ENCODE measurements at regions not wholly inside any gene's neighbourhood (a gene's known extent, or its start where the extent isn't known, plus 50 kb on each side); places are given as distances from the start of the nearest gene placed in this dataset.

DNA sequence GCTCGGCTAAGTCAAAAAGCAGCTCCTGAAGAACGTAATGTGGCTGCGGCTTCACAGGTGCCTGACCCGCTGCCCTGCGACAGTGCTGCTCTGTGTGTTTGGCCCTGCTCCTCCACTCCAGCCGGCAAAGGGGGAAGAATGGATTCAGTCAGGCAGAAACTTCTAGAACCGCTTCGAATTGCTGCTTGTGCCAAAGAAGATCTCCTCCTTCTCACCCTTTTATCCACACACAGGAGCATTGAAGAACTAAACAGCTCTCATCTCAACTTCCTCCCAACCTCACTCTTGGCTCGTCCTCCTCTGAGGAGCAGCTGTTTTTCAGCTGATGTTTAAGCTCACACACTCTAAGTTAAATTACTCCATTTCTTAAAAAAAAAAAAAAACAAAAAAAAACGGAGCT lies 651.4 kb downstream of the INHBA start:
- Histone ChIP-seq H4K8ac (ENCODE audit: low read length) (no peak overlapping the region), H4K91ac (ENCODE audit: low read length) (peak overlapping the region; percentile 25), H3K4ac (ENCODE audit: low read depth in 1 of 2, low read length in 2 of 2) (no peak overlapping the region), H3K79me1 (replicated peaks; ENCODE audit: low read length, poor library complexity, severe bottlenecking) (no peaks in the 10 kb centered on the region), H3K23ac (ENCODE audit: low read length in 2 of 2) (no peak overlapping the region), H3K9me3 (ENCODE audit: control insufficient read depth, low read length) (no peaks in the 10 kb centered on the region), H2BK12ac (ENCODE audit: low read length in 2 of 2) (no peak overlapping the region), H3K27ac (ENCODE audit: low read length, poor library complexity, severe bottlenecking) (no peak overlapping the region), H2BK5ac (ENCODE audit: low read depth, low read length, poor library complexity, severe bottlenecking) (no peak overlapping the region), H2AK5ac (ENCODE audit: low read length, severe bottlenecking) (no peak overlapping the region), H3K4me1 (ENCODE audit: control insufficient read depth, insufficient read depth, low read depth, low read length) (peaks cover 8% of the 10 kb centered on the region), H3K14ac (ENCODE audit: low read length in 2 of 2) (no peak overlapping the region), H3K36me3 (ENCODE audit: control insufficient read depth in 1 of 2, insufficient read depth in 2 of 2, low read depth in 1 of 2, low read length in 2 of 2) (no peaks in the 10 kb centered on the region), H2BK120ac (ENCODE audit: low read depth, low read length) (no peak overlapping the region), H2BK15ac (ENCODE audit: low read depth, poor library complexity, severe bottlenecking) (no peak overlapping the region), H3K4me3 (ENCODE audit: insufficient read depth in 1 of 2, low read depth in 1 of 2, low read length in 2 of 2) (no peak overlapping the region), H3K18ac (ENCODE audit: low read depth in 1 of 2, low read length in 2 of 2) (peak overlapping the region in 1 of 2 experiments; percentile 28), H3K27me3 (ENCODE audit: control insufficient read depth in 1 of 2, insufficient read depth in 1 of 2, low read length in 2 of 2) (peaks cover 0 to 7% of the 10 kb centered on the region in 2 experiments), H2AFZ (ENCODE audit: low read depth, low read length) (no peak overlapping the region), H3K9ac (ENCODE audit: low read length) (no peak overlapping the region), H3K4me2 (ENCODE audit: low read length, poor library complexity, severe bottlenecking) (no peak overlapping the region)
- 83% methylated on average over 10 of the region's 10 CpGs for WGBS
- DNase-seq: no peak

DNA sequence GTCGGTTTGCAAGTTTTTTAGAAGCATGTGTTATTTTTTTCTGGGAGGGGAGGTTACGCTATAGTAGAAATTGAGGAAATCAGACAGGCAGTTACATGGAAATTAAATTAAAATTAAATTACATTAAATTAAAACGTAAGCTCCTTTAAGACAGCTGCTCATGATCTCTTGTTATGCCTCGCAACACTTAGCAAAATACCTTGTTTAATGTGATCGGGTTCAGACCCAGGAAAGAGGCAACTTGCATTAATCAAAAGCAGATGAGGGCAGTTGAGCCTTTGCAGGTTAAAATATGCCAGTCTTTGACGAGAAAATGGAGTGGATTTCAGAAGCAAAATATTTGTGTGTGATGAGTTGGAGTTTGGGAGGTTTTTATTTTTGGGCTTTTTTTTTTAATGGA lies 651.8 kb downstream of the INHBA start:
- WGBS: 93% methylated on average over 4 of the region's 6 CpGs
- H3K23ac ChIP-seq (ENCODE audit: low read length in 2 of 2): no peak overlapping the region
- no peak overlapping the region for H2AFZ ChIP-seq (ENCODE audit: low read depth, low read length)

DNA sequence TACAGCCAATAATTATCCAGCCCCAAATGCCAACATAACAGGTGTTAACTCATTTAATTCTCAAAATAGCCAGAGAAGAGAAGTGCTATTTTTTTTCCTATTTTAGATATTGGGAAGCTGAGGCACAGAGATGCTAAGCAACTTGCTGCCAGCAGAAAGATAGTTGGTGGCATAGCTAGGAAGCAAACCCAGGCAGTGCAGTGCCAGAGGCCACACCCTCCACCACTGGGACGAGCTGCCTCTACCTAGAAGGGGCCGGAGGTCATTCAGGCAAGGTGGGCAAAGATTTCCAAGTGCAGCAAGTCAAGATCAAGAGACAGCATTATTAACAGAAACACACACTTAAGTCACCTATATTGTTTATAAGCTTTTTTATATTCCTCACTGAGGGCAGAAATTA lies 654.1 kb downstream of the INHBA start:
- WGBS: 33% methylated on average over 1 of the region's 2 CpGs
- H3K36me3 ChIP-seq (ENCODE audit: control insufficient read depth in 1 of 2, insufficient read depth in 2 of 2, low read depth in 1 of 2, low read length in 2 of 2): no peaks in the 10 kb centered on the region
- H3K23ac ChIP-seq (ENCODE audit: low read length in 2 of 2): no peak overlapping the region
- DNase-seq: no peak
- no peak overlapping the region for H4K91ac ChIP-seq (ENCODE audit: low read length)
- H3K14ac ChIP-seq (ENCODE audit: low read length in 2 of 2): no peak overlapping the region
- no peak overlapping the region for H2BK5ac ChIP-seq (ENCODE audit: low read depth, low read length, poor library complexity, severe bottlenecking)
- no peak overlapping the region for H3K4me2 ChIP-seq (ENCODE audit: low read length, poor library complexity, severe bottlenecking)
- no peak overlapping the region for H3K4me3 ChIP-seq (ENCODE audit: insufficient read depth in 1 of 2, low read depth in 1 of 2, low read length in 2 of 2)
- no peak overlapping the region for H2BK120ac ChIP-seq (ENCODE audit: low read depth, low read length)
- no peak overlapping the region for H4K8ac ChIP-seq (ENCODE audit: low read length)
- H2BK12ac ChIP-seq (ENCODE audit: low read length in 2 of 2): peak overlapping the region in 1 of 2 experiments; percentile 94
- H2AK5ac ChIP-seq (ENCODE audit: low read length, severe bottlenecking): no peak overlapping the region
- H3K9ac ChIP-seq (ENCODE audit: low read length): no peak overlapping the region
- no peak overlapping the region for H3K4ac ChIP-seq (ENCODE audit: low read depth in 1 of 2, low read length in 2 of 2)
- H3K18ac ChIP-seq (ENCODE audit: low read depth in 1 of 2, low read length in 2 of 2): no peak overlapping the region
- H2AFZ ChIP-seq (ENCODE audit: low read depth, low read length): no peak overlapping the region
- peaks cover 16% of the 10 kb centered on the region for H3K4me1 ChIP-seq (ENCODE audit: control insufficient read depth, insufficient read depth, low read depth, low read length)
- no peak overlapping the region for H3K27ac ChIP-seq (ENCODE audit: low read length, poor library complexity, severe bottlenecking)
- H3K27me3 ChIP-seq (ENCODE audit: control insufficient read depth in 1 of 2, insufficient read depth in 1 of 2, low read length in 2 of 2): no peaks in the 10 kb centered on the region
- H3K9me3 ChIP-seq (ENCODE audit: control insufficient read depth, low read length): no peaks in the 10 kb centered on the region
- H3K79me1 ChIP-seq (replicated peaks; ENCODE audit: low read length, poor library complexity, severe bottlenecking): no peaks in the 10 kb centered on the region
- H2BK15ac ChIP-seq (ENCODE audit: low read depth, poor library complexity, severe bottlenecking): no peak overlapping the region

More for the DNA sequence above, 651.8 kb downstream of the INHBA start:
- Histone ChIP-seq H4K91ac (ENCODE audit: low read length) (no peak overlapping the region), H3K27me3 (ENCODE audit: control insufficient read depth in 1 of 2, insufficient read depth in 1 of 2, low read length in 2 of 2) (peaks cover 0 to 6% of the 10 kb centered on the region in 2 experiments), H3K36me3 (ENCODE audit: control insufficient read depth in 1 of 2, insufficient read depth in 2 of 2, low read depth in 1 of 2, low read length in 2 of 2) (no peaks in the 10 kb centered on the region), H3K14ac (ENCODE audit: low read length in 2 of 2) (no peak overlapping the region), H3K4me1 (ENCODE audit: control insufficient read depth, insufficient read depth, low read depth, low read length) (peaks cover 13% of the 10 kb centered on the region), H2BK15ac (ENCODE audit: low read depth, poor library complexity, severe bottlenecking) (no peak overlapping the region), H3K9ac (ENCODE audit: low read length) (no peak overlapping the region), H2AK5ac (ENCODE audit: low read length, severe bottlenecking) (no peak overlapping the region), H3K4me2 (ENCODE audit: low read length, poor library complexity, severe bottlenecking) (no peak overlapping the region), H3K79me1 (replicated peaks; ENCODE audit: low read length, poor library complexity, severe bottlenecking) (no peaks in the 10 kb centered on the region), H2BK5ac (ENCODE audit: low read depth, low read length, poor library complexity, severe bottlenecking) (no peak overlapping the region), H3K18ac (ENCODE audit: low read depth in 1 of 2, low read length in 2 of 2) (no peak overlapping the region), H2BK12ac (ENCODE audit: low read length in 2 of 2) (no peak overlapping the region), H3K4me3 (ENCODE audit: insufficient read depth in 1 of 2, low read depth in 1 of 2, low read length in 2 of 2) (no peak overlapping the region), H2BK120ac (ENCODE audit: low read depth, low read length) (no peak overlapping the region), H3K9me3 (ENCODE audit: control insufficient read depth, low read length) (no peaks in the 10 kb centered on the region), H4K8ac (ENCODE audit: low read length) (no peak overlapping the region), H3K4ac (ENCODE audit: low read depth in 1 of 2, low read length in 2 of 2) (no peak overlapping the region), H3K27ac (ENCODE audit: low read length, poor library complexity, severe bottlenecking) (no peak overlapping the region)
- DNase-seq: no peak

DNA sequence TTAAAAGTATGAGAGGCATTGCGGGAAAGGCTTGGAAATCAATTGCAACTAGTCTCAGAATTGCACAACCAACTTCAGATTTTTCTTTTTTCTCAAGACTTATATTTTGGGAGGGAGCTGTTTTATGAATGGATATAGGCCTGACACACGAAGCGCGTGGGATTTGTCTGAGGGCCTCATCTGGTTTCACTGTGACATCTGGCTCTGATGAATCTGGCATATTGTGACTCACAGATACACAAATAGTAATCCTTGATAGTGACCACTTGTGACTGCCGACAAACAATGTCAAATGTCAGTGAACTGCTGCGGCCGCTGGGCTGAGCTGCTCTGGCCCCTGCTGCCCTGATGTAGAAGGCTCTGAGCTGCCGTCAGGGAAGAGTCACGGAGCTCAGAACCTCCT lies 655.1 kb downstream of the INHBA start:
- Histone ChIP-seq H3K27me3 (ENCODE audit: control insufficient read depth in 1 of 2, insufficient read depth in 1 of 2, low read length in 2 of 2) (no peaks in the 10 kb centered on the region), H3K9ac (ENCODE audit: low read length) (peak overlapping the region; percentile 41), H3K79me1 (replicated peaks; ENCODE audit: low read length, poor library complexity, severe bottlenecking) (no peaks in the 10 kb centered on the region), H3K23ac (ENCODE audit: low read length in 2 of 2) (no peak overlapping the region), H3K4me1 (ENCODE audit: control insufficient read depth, insufficient read depth, low read depth, low read length) (peaks cover 16% of the 10 kb centered on the region), H2BK120ac (ENCODE audit: low read depth, low read length) (no peak overlapping the region), H3K14ac (ENCODE audit: low read length in 2 of 2) (no peak overlapping the region), H3K4me3 (ENCODE audit: insufficient read depth in 1 of 2, low read depth in 1 of 2, low read length in 2 of 2) (no peak overlapping the region), H3K18ac (ENCODE audit: low read depth in 1 of 2, low read length in 2 of 2) (peak overlapping the region in 1 of 2 experiments; percentile 37), H2BK5ac (ENCODE audit: low read depth, low read length, poor library complexity, severe bottlenecking) (peak overlapping the region; percentile 10), H3K4me2 (ENCODE audit: low read length, poor library complexity, severe bottlenecking) (no peak overlapping the region), H3K9me3 (ENCODE audit: control insufficient read depth, low read length) (peaks cover 7% of the 10 kb centered on the region), H4K8ac (ENCODE audit: low read length) (no peak overlapping the region), H3K4ac (ENCODE audit: low read depth in 1 of 2, low read length in 2 of 2) (no peak overlapping the region), H3K27ac (ENCODE audit: low read length, poor library complexity, severe bottlenecking) (no peak overlapping the region), H2AFZ (ENCODE audit: low read depth, low read length) (no peak overlapping the region), H3K36me3 (ENCODE audit: control insufficient read depth in 1 of 2, insufficient read depth in 2 of 2, low read depth in 1 of 2, low read length in 2 of 2) (no peaks in the 10 kb centered on the region), H4K91ac (ENCODE audit: low read length) (no peak overlapping the region), H2BK12ac (ENCODE audit: low read length in 2 of 2) (peak overlapping the region in 1 of 2 experiments; percentile 7), H2AK5ac (ENCODE audit: low read length, severe bottlenecking) (peak overlapping the region; percentile 57), H2BK15ac (ENCODE audit: low read depth, poor library complexity, severe bottlenecking) (no peak overlapping the region)
- under 1% methylated on average over 8 of the region's 9 CpGs for WGBS
- DNase-seq: peak; percentile 91

Data from mesenchymal stem cell (in vitro differentiated cells and primary cell).